GM12865 (cell line): ENCODE measurements at regions not wholly inside any gene's neighbourhood (a gene's known extent, or its start where the extent isn't known, plus 50 kb on each side); places are given as distances from the start of the nearest gene placed in this dataset.

ENCODE experiments used
- DNase-seq: peaks from one replicate; pipeline ENCODE4 v3.0.0; 2010; ENCODE audit warnings: low read depth
- H3K4me3 ChIP-seq: 2 replicates; pipeline ENCODE4 v1.5.1; 2011; ENCODE audit warnings: mild to moderate bottlenecking, low read depth, low read length, control low read depth
- TF ChIP-seq, protein P1 (sequence below): IDR thresholded peaks from 2 replicates; pipeline ENCODE4 v1.5.1; 2011; ENCODE audit warnings: low read length, control low read depth, low read depth, inconsistent platforms; ENCODE audit not compliant: insufficient read depth; ENCODE audit errors: missing control alignments

GRCh38 chr3:70531063-70531657 is 218.7 kb upstream of the MDFIC2 start:
- peak; percentile 2 for DNase-seq
- TF ChIP-seq, protein P1, sequence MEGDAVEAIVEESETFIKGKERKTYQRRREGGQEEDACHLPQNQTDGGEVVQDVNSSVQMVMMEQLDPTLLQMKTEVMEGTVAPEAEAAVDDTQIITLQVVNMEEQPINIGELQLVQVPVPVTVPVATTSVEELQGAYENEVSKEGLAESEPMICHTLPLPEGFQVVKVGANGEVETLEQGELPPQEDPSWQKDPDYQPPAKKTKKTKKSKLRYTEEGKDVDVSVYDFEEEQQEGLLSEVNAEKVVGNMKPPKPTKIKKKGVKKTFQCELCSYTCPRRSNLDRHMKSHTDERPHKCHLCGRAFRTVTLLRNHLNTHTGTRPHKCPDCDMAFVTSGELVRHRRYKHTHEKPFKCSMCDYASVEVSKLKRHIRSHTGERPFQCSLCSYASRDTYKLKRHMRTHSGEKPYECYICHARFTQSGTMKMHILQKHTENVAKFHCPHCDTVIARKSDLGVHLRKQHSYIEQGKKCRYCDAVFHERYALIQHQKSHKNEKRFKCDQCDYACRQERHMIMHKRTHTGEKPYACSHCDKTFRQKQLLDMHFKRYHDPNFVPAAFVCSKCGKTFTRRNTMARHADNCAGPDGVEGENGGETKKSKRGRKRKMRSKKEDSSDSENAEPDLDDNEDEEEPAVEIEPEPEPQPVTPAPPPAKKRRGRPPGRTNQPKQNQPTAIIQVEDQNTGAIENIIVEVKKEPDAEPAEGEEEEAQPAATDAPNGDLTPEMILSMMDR: peak; percentile 24
- no peak overlapping the region for H3K4me3 ChIP-seq

GRCh38 chr3:70530626-70531025 is 218.2 kb upstream of the MDFIC2 start:
- no peak overlapping the region for H3K4me3 ChIP-seq
- no peak for DNase-seq
- TF ChIP-seq, protein P1: no peak

DNA sequence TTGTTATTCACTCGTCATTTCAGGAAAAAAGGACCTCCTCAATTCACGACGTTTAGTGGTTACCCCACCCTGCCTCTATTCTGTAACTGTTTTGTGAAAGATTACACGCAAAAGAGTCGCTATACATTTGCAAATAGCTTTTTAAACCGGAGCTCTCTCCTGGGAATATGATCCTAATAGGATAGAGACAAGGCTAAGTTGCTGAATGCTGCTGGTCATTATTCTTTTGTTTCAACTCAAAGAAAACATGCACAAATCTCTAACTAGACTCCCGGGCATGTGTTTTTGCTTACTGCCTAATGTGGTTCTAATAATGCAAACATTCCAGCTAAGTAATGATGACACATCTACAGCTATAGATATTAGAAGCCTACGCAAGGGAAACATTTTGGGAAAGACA is 214.6 kb upstream of the MDFIC2 start:
- H3K4me3 ChIP-seq: no peak overlapping the region
- TF ChIP-seq, protein P1: no peak
- DNase-seq: no peak

DNA sequence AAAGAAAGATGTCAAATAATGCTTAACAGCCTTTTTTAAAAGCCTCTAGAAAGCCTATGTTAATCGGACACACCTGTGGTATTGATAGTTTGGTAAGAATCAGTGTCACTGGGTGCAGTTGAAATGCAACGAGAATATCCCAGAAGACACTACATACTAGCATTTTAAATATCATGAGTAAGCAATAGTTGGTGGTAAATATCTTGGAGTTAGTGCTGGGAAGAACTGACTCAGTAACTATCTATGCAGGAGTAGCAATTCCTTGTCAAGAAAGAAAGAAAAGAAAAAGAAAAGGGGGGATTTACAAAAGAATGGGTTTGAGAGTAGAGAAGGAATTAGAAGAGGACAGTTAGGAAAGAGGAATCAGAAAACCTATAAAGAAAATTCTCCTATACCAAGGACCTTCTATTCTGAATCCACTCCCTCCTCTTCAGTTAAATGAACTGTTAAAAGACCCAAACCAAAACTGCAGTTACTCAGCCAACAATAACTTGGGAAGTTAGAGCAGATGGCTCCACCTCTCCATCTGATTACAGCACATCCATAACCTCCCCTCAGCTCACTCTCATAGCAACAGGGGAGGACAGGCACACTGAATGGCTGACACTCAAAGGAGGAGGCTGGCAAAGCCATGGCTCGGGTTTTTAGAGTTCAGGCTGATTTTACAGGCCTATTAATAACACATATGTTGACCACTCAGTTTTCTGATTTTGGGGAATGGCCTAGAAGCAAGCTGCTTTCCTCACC is 207.6 kb upstream of the MDFIC2 start:
- no peak overlapping the region for H3K4me3 ChIP-seq
- TF ChIP-seq, protein P1: no peak
- no peak for DNase-seq

GRCh38 chr3:70519026-70519425 is 206.6 kb upstream of the MDFIC2 start:
- TF ChIP-seq, protein P1: no peak

DNA sequence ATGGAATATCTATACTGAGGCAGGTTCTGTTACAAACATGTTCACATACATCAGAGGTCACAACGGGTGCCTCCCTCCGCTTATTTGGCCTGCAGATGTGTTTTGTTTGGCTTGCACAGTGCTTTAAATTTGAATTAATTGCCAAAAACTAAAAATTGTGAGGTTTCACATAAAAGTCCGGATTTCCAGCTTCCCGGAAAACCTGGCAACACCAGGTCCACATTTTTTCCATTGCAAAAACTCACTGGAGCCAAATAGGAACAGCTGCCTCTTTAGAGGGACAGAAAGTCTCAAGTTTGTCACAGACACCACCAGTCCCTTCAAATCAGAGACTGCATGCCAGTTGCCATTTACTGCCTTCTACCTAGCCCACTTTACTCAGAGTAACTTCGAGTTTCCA is 205.9 kb upstream of the MDFIC2 start:
- TF ChIP-seq, protein P1: no peak
- DNase-seq: no peak
- no peak overlapping the region for H3K4me3 ChIP-seq

More at GRCh38 chr3:70519026-70519425, 206.6 kb upstream of the MDFIC2 start:
- DNase-seq: no peak
- H3K4me3 ChIP-seq: no peak overlapping the region
